NCI-H1930 (cell line): ENCODE measurements at regions not wholly inside any gene's neighbourhood (a gene's known extent, or its start where the extent isn't known, plus 50 kb on each side); places are given as distances from the start of the nearest gene placed in this dataset.
"Not testable (repeated sequence)": the region's sequence is repeated elsewhere in the genome, so short reads cannot be mapped to it uniquely, and the experiment has no call there.

Experiments used
- DNase-seq, 2 experiments: peaks; one replicate each; lab custom pipeline; 2025; lab: John Stamatoyannopoulos, UW

- DNase-seq: no peak
Observed at GRCh38 chr1:245062741-245063305, 92.0 kb upstream of the KIF26B start.

GRCh38 chr1:245061808-245062207, 93.0 kb upstream of the KIF26B start:
- not testable (repeated sequence) for DNase-seq

GRCh38 chr1:245060684-245061374, 94.0 kb upstream of the KIF26B start:
- DNase-seq: no peak

- no peak for DNase-seq
Observed at GRCh38 chr1:245059806-245060424, 94.9 kb upstream of the KIF26B start.

GRCh38 chr1:245058882-245059281, 95.9 kb upstream of the KIF26B start:
- DNase-seq: no peak

GRCh38 chr1:245058436-245058835, 96.3 kb upstream of the KIF26B start:
- no peak for DNase-seq

- no peak for DNase-seq
Observed at GRCh38 chr1:245056913-245057312, 97.9 kb upstream of the KIF26B start.

- not testable (repeated sequence) for DNase-seq
Observed at GRCh38 chr1:245056296-245056695, 98.5 kb upstream of the KIF26B start.

GRCh38 chr1:245055752-245056151, 99.0 kb upstream of the KIF26B start:
- no peak for DNase-seq

- DNase-seq: no peak
Observed at GRCh38 chr1:245054507-245055270, 100.1 kb upstream of the KIF26B start.

- no peak for DNase-seq
Observed at GRCh38 chr1:245054105-245054504, 100.7 kb upstream of the KIF26B start.

GRCh38 chr1:245052258-245052657, 102.5 kb upstream of the KIF26B start:
- no peak for DNase-seq

GRCh38 chr1:245051349-245052221, 103.2 kb upstream of the KIF26B start:
- DNase-seq: no peak

GRCh38 chr1:245046769-245047168, 108.0 kb upstream of the KIF26B start:
- no peak for DNase-seq

GRCh38 chr1:245046315-245046714, 108.5 kb upstream of the KIF26B start:
- no peak for DNase-seq

GRCh38 chr1:245045087-245045881, 109.5 kb upstream of the KIF26B start:
- no peak for DNase-seq

- no peak for DNase-seq
Observed at GRCh38 chr1:245043611-245043940, 111.2 kb upstream of the KIF26B start.

- DNase-seq: no peak
Observed at GRCh38 chr1:245041058-245041698, 113.6 kb upstream of the KIF26B start.

- DNase-seq: no peak
Observed at GRCh38 chr1:245039196-245039595, 115.6 kb upstream of the KIF26B start.

GRCh38 chr1:245036102-245036501, 118.7 kb upstream of the KIF26B start:
- DNase-seq: no peak

- DNase-seq: no peak
Observed at GRCh38 chr1:245031041-245031440, 123.7 kb upstream of the KIF26B start.
